ENCODE measurements at regions not wholly inside any gene's neighbourhood (a gene's known extent, or its start where the extent isn't known, plus 50 kb on each side); places are given as distances from the start of the nearest gene placed in this dataset.

DNA sequence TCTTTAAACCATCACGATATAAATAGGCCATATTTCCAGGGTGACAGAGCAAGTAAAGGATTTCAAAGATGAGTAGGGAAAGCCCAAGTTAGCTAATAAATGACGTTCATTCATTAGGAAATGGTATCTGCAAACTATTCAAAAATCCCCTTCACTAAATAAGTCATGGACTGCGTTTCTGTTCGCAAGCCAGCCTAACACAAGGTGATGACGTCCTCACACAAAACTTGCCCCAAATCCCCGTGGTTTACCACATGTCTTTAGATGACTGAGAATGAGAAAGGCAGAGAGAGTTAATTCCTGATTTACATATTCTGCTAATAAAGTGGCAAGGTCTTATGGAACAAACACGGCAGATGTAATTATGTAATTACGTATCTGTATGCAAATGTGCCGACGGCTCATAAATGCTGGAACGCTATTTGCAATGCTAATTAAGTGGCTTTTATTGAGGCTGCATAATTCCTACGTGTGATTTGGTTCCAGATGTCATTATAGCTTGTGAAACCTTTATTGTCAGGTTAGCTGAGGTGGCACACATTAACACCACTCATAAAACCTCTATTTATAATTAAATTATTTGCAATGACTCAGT is 437.7 kb upstream of the FRG1 start:
- TF ChIP-seq ZNF16 (tag by site-specific recombination; IDR thresholded peaks at IDR 0.05; ENCODE audit: low read depth) (no peak), HOXD13 (CRISPR knock-in tag; IDR thresholded peaks at IDR 0.05; ENCODE audit: borderline replicate concordance) (no peak), ZSCAN30 (tag by site-specific recombination; IDR thresholded peaks at IDR 0.05) (no peak), OVOL3 (tag by site-specific recombination; IDR thresholded peaks at IDR 0.05) (no peak), ZBTB8A (tag by site-specific recombination; IDR thresholded peaks at IDR 0.05) (no peak)
- TF ChIP-seq, protein P1, sequence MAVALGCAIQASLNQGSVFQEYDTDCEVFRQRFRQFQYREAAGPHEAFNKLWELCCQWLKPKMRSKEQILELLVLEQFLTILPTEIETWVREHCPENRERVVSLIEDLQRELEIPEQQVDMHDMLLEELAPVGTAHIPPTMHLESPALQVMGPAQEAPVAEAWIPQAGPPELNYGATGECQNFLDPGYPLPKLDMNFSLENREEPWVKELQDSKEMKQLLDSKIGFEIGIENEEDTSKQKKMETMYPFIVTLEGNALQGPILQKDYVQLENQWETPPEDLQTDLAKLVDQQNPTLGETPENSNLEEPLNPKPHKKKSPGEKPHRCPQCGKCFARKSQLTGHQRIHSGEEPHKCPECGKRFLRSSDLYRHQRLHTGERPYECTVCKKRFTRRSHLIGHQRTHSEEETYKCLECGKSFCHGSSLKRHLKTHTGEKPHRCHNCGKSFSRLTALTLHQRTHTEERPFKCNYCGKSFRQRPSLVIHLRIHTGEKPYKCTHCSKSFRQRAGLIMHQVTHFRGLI (tag by site-specific recombination; IDR thresholded peaks at IDR 0.05), result no peak
- TF ChIP-seq, protein P2, sequence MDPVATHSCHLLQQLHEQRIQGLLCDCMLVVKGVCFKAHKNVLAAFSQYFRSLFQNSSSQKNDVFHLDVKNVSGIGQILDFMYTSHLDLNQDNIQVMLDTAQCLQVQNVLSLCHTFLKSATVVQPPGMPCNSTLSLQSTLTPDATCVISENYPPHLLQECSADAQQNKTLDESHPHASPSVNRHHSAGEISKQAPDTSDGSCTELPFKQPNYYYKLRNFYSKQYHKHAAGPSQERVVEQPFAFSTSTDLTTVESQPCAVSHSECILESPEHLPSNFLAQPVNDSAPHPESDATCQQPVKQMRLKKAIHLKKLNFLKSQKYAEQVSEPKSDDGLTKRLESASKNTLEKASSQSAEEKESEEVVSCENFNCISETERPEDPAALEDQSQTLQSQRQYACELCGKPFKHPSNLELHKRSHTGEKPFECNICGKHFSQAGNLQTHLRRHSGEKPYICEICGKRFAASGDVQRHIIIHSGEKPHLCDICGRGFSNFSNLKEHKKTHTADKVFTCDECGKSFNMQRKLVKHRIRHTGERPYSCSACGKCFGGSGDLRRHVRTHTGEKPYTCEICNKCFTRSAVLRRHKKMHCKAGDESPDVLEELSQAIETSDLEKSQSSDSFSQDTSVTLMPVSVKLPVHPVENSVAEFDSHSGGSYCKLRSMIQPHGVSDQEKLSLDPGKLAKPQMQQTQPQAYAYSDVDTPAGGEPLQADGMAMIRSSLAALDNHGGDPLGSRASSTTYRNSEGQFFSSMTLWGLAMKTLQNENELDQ (tag by site-specific recombination; IDR thresholded peaks at IDR 0.05; ENCODE audit: low read depth), result no peak
- ChIA-PET POLR2A (no interaction called here), CTCF (no interaction called here)
- no peak overlapping the region for H3K4me3 ChIP-seq (ENCODE audit: low read depth, low read length)
- no peaks in the 10 kb centered on the region for H3K36me3 ChIP-seq (ENCODE audit: control insufficient read depth in 2 of 2, insufficient read depth in 1 of 2, low read length in 2 of 2)
- H3K27ac ChIP-seq (ENCODE audit: extremely low read depth, low read depth, low read length), result no peak overlapping the region
- no peaks in the 10 kb centered on the region for H3K4me1 ChIP-seq (ENCODE audit: control insufficient read depth, insufficient read depth, low read length)
- no peaks in the 10 kb centered on the region for H3K9me3 ChIP-seq (ENCODE audit: control insufficient read depth, insufficient read depth, low read depth, low read length)

DNA sequence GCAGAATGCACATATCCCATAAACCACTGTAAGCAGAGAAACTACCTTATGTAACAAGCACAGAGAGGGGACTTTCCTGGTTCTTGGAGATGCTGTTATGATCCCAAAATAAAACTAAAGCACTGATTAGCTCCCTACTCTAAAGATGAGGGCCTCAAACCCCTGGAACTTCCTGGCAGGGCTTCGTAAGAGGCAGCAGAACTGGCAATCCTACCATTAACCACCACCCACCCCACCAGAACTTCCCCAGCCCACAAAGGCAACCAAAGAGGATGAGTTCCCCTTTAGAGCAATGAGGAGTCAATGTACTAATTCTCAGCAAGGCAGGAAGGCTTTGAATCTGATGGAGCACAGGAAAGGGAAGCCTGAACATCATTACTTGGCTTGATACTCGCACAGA is 436.5 kb upstream of the FRG1 start:
- Histone ChIP-seq H3K4me1 (ENCODE audit: control insufficient read depth, insufficient read depth, low read length) (no peaks in the 10 kb centered on the region), H3K4me3 (ENCODE audit: low read depth, low read length) (no peak overlapping the region), H3K27ac (ENCODE audit: extremely low read depth, low read depth, low read length) (no peak overlapping the region), H3K36me3 (ENCODE audit: control insufficient read depth in 2 of 2, insufficient read depth in 1 of 2, low read length in 2 of 2) (no peaks in the 10 kb centered on the region), H3K9me3 (ENCODE audit: control insufficient read depth, insufficient read depth, low read depth, low read length) (no peaks in the 10 kb centered on the region)
- ChIA-PET POLR2A (no interaction called here), CTCF (no interaction called here)
- TF ChIP-seq ZNF777 (tag by site-specific recombination; IDR thresholded peaks at IDR 0.05; ENCODE audit: borderline replicate concordance) (no peak), EGR2 (tag by site-specific recombination; IDR thresholded peaks at IDR 0.05; ENCODE audit: low read depth) (no peak), ZBTB17 (tag by site-specific recombination; IDR thresholded peaks at IDR 0.05) (no peak), ZNF776 (tag by site-specific recombination; IDR thresholded peaks at IDR 0.05; ENCODE audit: borderline replicate concordance) (no peak), ZSCAN16 (tag by site-specific recombination; IDR thresholded peaks at IDR 0.05) (no peak), ZNF114 (tag by site-specific recombination; IDR thresholded peaks at IDR 0.05) (no peak), GLIS1 (tag by site-specific recombination; IDR thresholded peaks at IDR 0.05) (no peak), ZNF248 (tag by site-specific recombination; IDR thresholded peaks at IDR 0.05) (no peak), ZNF391 (tag by site-specific recombination; IDR thresholded peaks at IDR 0.05; ENCODE audit: borderline replicate concordance, low read depth) (no peak), BCL11B (tag by site-specific recombination; IDR thresholded peaks at IDR 0.05; ENCODE audit: low read depth) (no peak), ZNF174 (tag by site-specific recombination; IDR thresholded peaks at IDR 0.05) (no peak), ZNF48 (tag by site-specific recombination; IDR thresholded peaks at IDR 0.05) (no peak), ZNF629 (tag by site-specific recombination; IDR thresholded peaks at IDR 0.05) (no peak)
- TF ChIP-seq, protein P3, sequence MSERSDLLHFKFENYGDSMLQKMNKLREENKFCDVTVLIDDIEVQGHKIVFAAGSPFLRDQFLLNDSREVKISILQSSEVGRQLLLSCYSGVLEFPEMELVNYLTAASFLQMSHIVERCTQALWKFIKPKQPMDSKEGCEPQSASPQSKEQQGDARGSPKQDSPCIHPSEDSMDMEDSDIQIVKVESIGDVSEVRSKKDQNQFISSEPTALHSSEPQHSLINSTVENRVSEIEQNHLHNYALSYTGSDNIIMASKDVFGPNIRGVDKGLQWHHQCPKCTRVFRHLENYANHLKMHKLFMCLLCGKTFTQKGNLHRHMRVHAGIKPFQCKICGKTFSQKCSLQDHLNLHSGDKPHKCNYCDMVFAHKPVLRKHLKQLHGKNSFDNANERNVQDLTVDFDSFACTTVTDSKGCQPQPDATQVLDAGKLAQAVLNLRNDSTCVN (tag by site-specific recombination; optimal IDR thresholded peaks at IDR 0.05), result no peak
- TF ChIP-seq, protein P4, sequence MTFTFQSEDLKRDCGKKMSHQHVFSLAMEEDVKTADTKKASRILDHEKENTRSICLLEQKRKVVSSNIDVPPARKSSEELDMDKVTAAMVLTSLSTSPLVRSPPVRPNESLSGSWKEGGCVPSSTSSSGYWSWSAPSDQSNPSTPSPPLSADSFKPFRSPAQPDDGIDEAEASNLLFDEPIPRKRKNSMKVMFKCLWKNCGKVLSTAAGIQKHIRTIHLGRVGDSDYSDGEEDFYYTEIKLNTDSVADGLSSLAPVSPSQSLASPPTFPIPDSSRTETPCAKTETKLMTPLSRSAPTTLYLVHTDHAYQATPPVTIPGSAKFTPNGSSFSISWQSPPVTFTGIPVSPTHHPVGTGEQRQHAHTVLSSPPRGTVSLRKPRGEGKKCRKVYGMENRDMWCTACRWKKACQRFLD (tag by site-specific recombination; IDR thresholded peaks at IDR 0.05), result no peak
- TF ChIP-seq, protein P5, sequence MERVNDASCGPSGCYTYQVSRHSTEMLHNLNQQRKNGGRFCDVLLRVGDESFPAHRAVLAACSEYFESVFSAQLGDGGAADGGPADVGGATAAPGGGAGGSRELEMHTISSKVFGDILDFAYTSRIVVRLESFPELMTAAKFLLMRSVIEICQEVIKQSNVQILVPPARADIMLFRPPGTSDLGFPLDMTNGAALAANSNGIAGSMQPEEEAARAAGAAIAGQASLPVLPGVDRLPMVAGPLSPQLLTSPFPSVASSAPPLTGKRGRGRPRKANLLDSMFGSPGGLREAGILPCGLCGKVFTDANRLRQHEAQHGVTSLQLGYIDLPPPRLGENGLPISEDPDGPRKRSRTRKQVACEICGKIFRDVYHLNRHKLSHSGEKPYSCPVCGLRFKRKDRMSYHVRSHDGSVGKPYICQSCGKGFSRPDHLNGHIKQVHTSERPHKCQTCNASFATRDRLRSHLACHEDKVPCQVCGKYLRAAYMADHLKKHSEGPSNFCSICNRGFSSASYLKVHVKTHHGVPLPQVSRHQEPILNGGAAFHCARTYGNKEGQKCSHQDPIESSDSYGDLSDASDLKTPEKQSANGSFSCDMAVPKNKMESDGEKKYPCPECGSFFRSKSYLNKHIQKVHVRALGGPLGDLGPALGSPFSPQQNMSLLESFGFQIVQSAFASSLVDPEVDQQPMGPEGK (tag by site-specific recombination; IDR thresholded peaks at IDR 0.05), result no peak
- TF ChIP-seq, protein P6, sequence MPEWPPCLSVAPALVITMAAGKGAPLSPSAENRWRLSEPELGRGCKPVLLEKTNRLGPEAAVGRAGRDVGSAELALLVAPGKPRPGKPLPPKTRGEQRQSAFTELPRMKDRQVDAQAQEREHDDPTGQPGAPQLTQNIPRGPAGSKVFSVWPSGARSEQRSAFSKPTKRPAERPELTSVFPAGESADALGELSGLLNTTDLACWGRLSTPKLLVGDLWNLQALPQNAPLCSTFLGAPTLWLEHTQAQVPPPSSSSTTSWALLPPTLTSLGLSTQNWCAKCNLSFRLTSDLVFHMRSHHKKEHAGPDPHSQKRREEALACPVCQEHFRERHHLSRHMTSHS (tag by site-specific recombination; IDR thresholded peaks at IDR 0.05), result no peak
